H1 (cell line): ENCODE measurements at regions not wholly inside any gene's neighbourhood (a gene's known extent, or its start where the extent isn't known, plus 50 kb on each side); places are given as distances from the start of the nearest gene placed in this dataset.

ENCODE experiments used
- CTCF ChIA-PET: fragments of 300-600 bp; sonication (Branson Sonifier 250); formaldehyde crosslinking; loops from one replicate; lab custom pipeline; 2021; ENCODE audit not compliant: partially characterized antibody; lab: Charles Lee
- POLR2A ChIA-PET: fragments of 300-600 bp; sonication (Branson Sonifier 250); formaldehyde crosslinking; loops from one replicate; lab custom pipeline; 2021; ENCODE audit warnings: inconsistent platforms; ENCODE audit not compliant: partially characterized antibody; lab: Charles Lee
- DNase-seq, 2 experiments: peaks; one replicate each; pipeline versions ENCODE4 v3.0.0 to v3.0.0-alpha.2; 2010 to 2022; ENCODE audit warnings: low spot score in 2 of 2, low read depth in 1 of 2, mixed read lengths in 1 of 2
- FAIRE-seq: peaks from 2 replicates; lab custom pipeline; 2011; peaks lifted over from hg19 to GRCh38; lab: Jason Lieb, UNC
- H2AFZ ChIP-seq: 2 replicates; pipeline ENCODE4 v1.8.1; 2012; ENCODE audit warnings: low read length, inconsistent platforms
- H2AK5ac ChIP-seq: 2 replicates; pipeline ENCODE4 v1.6.1; 2013; ENCODE audit warnings: low read depth, low read length
- H2BK120ac ChIP-seq: replicated peaks from 2 replicates; pipeline ENCODE3; 2013; ENCODE audit warnings: low read depth, low read length, inconsistent platforms
- H2BK12ac ChIP-seq: 2 replicates; pipeline ENCODE4 v1.6.1; 2013; ENCODE audit warnings: low read depth, low read length
- H2BK15ac ChIP-seq: 2 replicates; pipeline ENCODE4 v1.6.1; 2013; ENCODE audit warnings: low read length
- H2BK20ac ChIP-seq: 2 replicates; pipeline ENCODE4 v1.6.1; 2013; ENCODE audit warnings: low read length
- H2BK5ac ChIP-seq: 2 replicates; pipeline ENCODE4 v1.6.1; 2013; ENCODE audit warnings: low read depth, low read length
- H3K14ac ChIP-seq: 2 replicates; pipeline ENCODE4 v1.6.1; 2013; ENCODE audit warnings: inconsistent platforms; ENCODE audit not compliant: insufficient read length
- H3K18ac ChIP-seq: 2 replicates; pipeline ENCODE4 v1.6.1; 2013; ENCODE audit warnings: low read length; ENCODE audit errors: extremely low read depth
- H3K23ac ChIP-seq: 2 replicates; pipeline ENCODE4 v1.6.1; 2013; ENCODE audit warnings: inconsistent platforms; ENCODE audit not compliant: insufficient read length
- H3K23me2 ChIP-seq: 2 replicates; pipeline ENCODE4 v1.6.1; 2013; ENCODE audit warnings: low read depth, low read length
- H3K27ac ChIP-seq: 2 replicates; pipeline ENCODE4 v1.6.1; 2011; ENCODE audit warnings: low read depth, low read length, inconsistent platforms
- H3K27me3 ChIP-seq, 4 experiments: replicated peaks in 1 of 4; 1 replicate in 1 of 4; 2 replicates in 3 of 4; pipeline versions ENCODE4 v1.6.1 to v1.8.1; 2011 to 2013; ENCODE audit warnings: low read length in 3 of 4, mild to moderate bottlenecking in 3 of 4, inconsistent platforms in 2 of 4, mixed read lengths in 2 of 4, moderate library complexity in 1 of 4; ENCODE audit not compliant: control insufficient read depth in 3 of 4, insufficient read depth in 3 of 4; ENCODE audit errors: extremely low read depth in 1 of 4
- H3K36me3 ChIP-seq, 4 experiments: 2 replicates each; pipeline versions ENCODE4 v1.6.1 to v1.8.1; 2011 to 2013; ENCODE audit warnings: mild to moderate bottlenecking in 4 of 4, low read length in 3 of 4, moderate library complexity in 2 of 4, control low read depth in 1 of 4, inconsistent platforms in 1 of 4; ENCODE audit not compliant: insufficient read depth in 4 of 4, control insufficient read depth in 2 of 4
- H3K4ac ChIP-seq: replicated peaks from 2 replicates; pipeline ENCODE3; 2013; ENCODE audit warnings: low read length, low read depth, mixed read lengths, inconsistent platforms; ENCODE audit not compliant: insufficient read length
- H3K4me1 ChIP-seq, 4 experiments: replicated peaks in 1 of 4; 1 replicate in 1 of 4; 2 replicates in 3 of 4; pipeline versions ENCODE4 v1.6.1 to v1.8.1; 2011 to 2013; ENCODE audit warnings: low read length in 3 of 4, inconsistent platforms in 2 of 4, mixed read lengths in 1 of 4; ENCODE audit not compliant: insufficient read depth in 4 of 4, control insufficient read depth in 3 of 4
- H3K4me2 ChIP-seq, 2 experiments: 2 replicates each; pipeline versions ENCODE4 v1.6.1 to v1.8.1; 2011 to 2013; ENCODE audit warnings: low read depth in 2 of 2, low read length in 2 of 2, control low read depth in 1 of 2, inconsistent platforms in 1 of 2, mild to moderate bottlenecking in 1 of 2; ENCODE audit not compliant: insufficient read depth in 1 of 2
- H3K4me3 ChIP-seq, 4 experiments: fragments of 200-600, 300-600 bp in 1 of 4; sonication (generic), shearing (Covaris generic), sonication (Bioruptor Twin) in 1 of 4; 2 replicates each; pipeline versions ENCODE4 v1.5.1 to v1.8.1; 2011 to 2016; ENCODE audit warnings: low read length in 4 of 4, low read depth in 3 of 4, control low read depth in 2 of 4, inconsistent platforms in 2 of 4, mild to moderate bottlenecking in 2 of 4, mixed read lengths in 1 of 4, moderate library complexity in 1 of 4; ENCODE audit not compliant: insufficient read depth in 2 of 4; ENCODE audit errors: extremely low read depth in 1 of 4
- H3K56ac ChIP-seq: replicated peaks from 2 replicates; pipeline ENCODE3; 2013; ENCODE audit warnings: low read depth, mild to moderate bottlenecking, mixed read lengths, low read length, inconsistent platforms; ENCODE audit not compliant: insufficient read length
- H3K79me1 ChIP-seq: 2 replicates; pipeline ENCODE4 v1.6.1; 2013; ENCODE audit warnings: low read depth, low read length, control low read depth
- H3K79me2 ChIP-seq, 2 experiments: 2 replicates each; pipeline versions ENCODE4 v1.6.1 to v1.8.1; 2012 to 2013; ENCODE audit warnings: low read length in 2 of 2, mild to moderate bottlenecking in 2 of 2, inconsistent platforms in 1 of 2; ENCODE audit not compliant: insufficient read depth in 2 of 2, control insufficient read depth in 1 of 2
- H3K9ac ChIP-seq, 4 experiments: replicated peaks in 1 of 4; 1 replicate in 1 of 4; 2 replicates in 3 of 4; pipeline versions ENCODE4 v1.6.1 to v1.8.1; 2011 to 2013; ENCODE audit warnings: low read depth in 3 of 4, low read length in 3 of 4, control low read depth in 2 of 4, mild to moderate bottlenecking in 2 of 4, moderate library complexity in 2 of 4, inconsistent platforms in 1 of 4; ENCODE audit errors: extremely low read depth in 1 of 4
- H3K9me3 ChIP-seq, 2 experiments: 2 replicates each; pipeline versions ENCODE4 v1.6.1 to v1.8.1; 2012 to 2013; ENCODE audit warnings: mild to moderate bottlenecking in 2 of 2, moderate library complexity in 2 of 2, control low read depth in 1 of 2, inconsistent platforms in 1 of 2, low read depth in 1 of 2, low read length in 1 of 2, mixed read lengths in 1 of 2; ENCODE audit not compliant: insufficient read depth in 2 of 2
- H4K20me1 ChIP-seq, 2 experiments: replicated peaks in 1 of 2; 2 replicates each; pipeline versions ENCODE3 to v1.8.1; 2011 to 2013; ENCODE audit warnings: inconsistent platforms in 2 of 2, low read length in 2 of 2, mild to moderate bottlenecking in 1 of 2; ENCODE audit not compliant: insufficient read depth in 2 of 2, control insufficient read depth in 1 of 2
- H4K5ac ChIP-seq: 2 replicates; pipeline ENCODE4 v1.6.1; 2013; ENCODE audit warnings: low read length, low read depth, mixed read lengths, inconsistent platforms; ENCODE audit not compliant: insufficient read length
- H4K8ac ChIP-seq: 2 replicates; pipeline ENCODE4 v1.8.0; 2013; ENCODE audit warnings: mild to moderate bottlenecking, moderate library complexity, low read length, inconsistent platforms; ENCODE audit not compliant: insufficient read depth; ENCODE audit errors: extremely low read depth
- H4K91ac ChIP-seq: replicated peaks from 2 replicates; pipeline ENCODE3; 2013; ENCODE audit warnings: low read length, mixed read lengths, inconsistent platforms; ENCODE audit not compliant: insufficient read length
- ATF3 ChIP-seq: IDR thresholded peaks from 2 replicates; pipeline ENCODE4 v1.6.1; 2011; ENCODE audit warnings: low read depth, mild to moderate bottlenecking, low read length; ENCODE audit not compliant: insufficient read depth
- BACH1 ChIP-seq: IDR thresholded peaks from 2 replicates; pipeline ENCODE4 v1.6.1; 2012; ENCODE audit warnings: low read length, improper control_type of control experiment
- BRCA1 ChIP-seq: IDR thresholded peaks from 2 replicates; pipeline ENCODE4 v1.6.1; 2012; ENCODE audit warnings: low read depth, low read length, improper control_type of control experiment
- CTBP2 ChIP-seq: IDR thresholded peaks from 2 replicates; pipeline ENCODE4 v1.7.0; 2011; ENCODE audit warnings: borderline replicate concordance, mild to moderate bottlenecking, moderate library complexity, mixed read lengths, low read length; ENCODE audit not compliant: insufficient read depth, insufficient read length
- EZH2 ChIP-seq: fragments of 200-600 bp; sonication (generic); IDR thresholded peaks from 2 replicates; pipeline ENCODE4 v1.7.1; 2012; ENCODE audit warnings: low read depth, mild to moderate bottlenecking, moderate library complexity, low read length, inconsistent platforms; ENCODE audit not compliant: severe bottlenecking
- HDAC2 ChIP-seq, 2 experiments: fragments of 300-600 bp in 1 of 2; sonication (generic) in 1 of 2; IDR thresholded peaks; 2 replicates each; pipeline ENCODE4 v1.6.1; 2011 to 2012; ENCODE audit warnings: low read depth in 2 of 2, low read length in 2 of 2, mild to moderate bottlenecking in 2 of 2, moderate library complexity in 2 of 2, borderline replicate concordance in 1 of 2, inconsistent platforms in 1 of 2
- PHF8 ChIP-seq: fragments of 200-600 bp; sonication (generic); conservative IDR thresholded peaks from 2 replicates; pipeline ENCODE4 v1.7.1; 2012; ENCODE audit warnings: low read depth, mild to moderate bottlenecking, inconsistent platforms, low read length, moderate library complexity
- POLR2AphosphoS5 ChIP-seq: IDR thresholded peaks from 2 replicates; pipeline ENCODE4 v1.6.1; 2011; ENCODE audit warnings: low read depth, low read length
- RAD21 ChIP-seq, 2 experiments: IDR thresholded peaks in 1 of 2; conservative IDR thresholded peaks in 1 of 2; 2 replicates each; pipeline ENCODE4 v1.6.1; 2011; ENCODE audit warnings: low read depth in 2 of 2, low read length in 2 of 2, improper control_type of control experiment in 1 of 2, inconsistent platforms in 1 of 2, mild to moderate bottlenecking in 1 of 2, moderate library complexity in 1 of 2
- SAP30 ChIP-seq: fragments of 300-600 bp; sonication (generic); IDR thresholded peaks from 2 replicates; pipeline ENCODE4 v1.7.1; 2012; ENCODE audit warnings: low read length, moderate library complexity, mild to moderate bottlenecking, inconsistent platforms; ENCODE audit not compliant: insufficient read depth, insufficient replicate concordance
- SP4 ChIP-seq: IDR thresholded peaks from 2 replicates; pipeline ENCODE4 v1.6.1; 2012; ENCODE audit warnings: low read length, inconsistent platforms
- SRF ChIP-seq: IDR thresholded peaks from 2 replicates; pipeline ENCODE4 v1.6.1; 2011; ENCODE audit warnings: mild to moderate bottlenecking, low read depth, low read length, moderate library complexity
- TBP ChIP-seq: IDR thresholded peaks from 2 replicates; pipeline ENCODE4 v1.6.1; 2011; ENCODE audit warnings: low read depth, low read length, improper control_type of control experiment
- YY1 ChIP-seq: IDR thresholded peaks from 2 replicates; pipeline ENCODE4 v1.6.1; 2011; ENCODE audit warnings: low read depth, mild to moderate bottlenecking, low read length
- WGBS, 2 experiments: shearing (Covaris generic) in 1 of 2; methylation state at CpG; one replicate each; pipeline versions ENCODE4 v1.1.6 to v1.1.7; 2013 to 2015; ENCODE audit warnings: low lambda C conversion rate in 2 of 2, mixed read lengths in 2 of 2, inconsistent platforms in 1 of 2, low coverage in 1 of 2, missing lambda C conversion rate in 1 of 2; ENCODE audit not compliant: insufficient replicate concordance in 2 of 2, insufficient coverage in 1 of 2, insufficient read length in 1 of 2; ENCODE audit errors: extremely low coverage in 1 of 2, missing lambda C conversion rate in 1 of 2; 5-methylcytosine and 5-hydroxymethylcytosine counted together

- H3K27me3 ChIP-seq = no peaks in the 10 kb centered on the region
- H3K4me1 ChIP-seq = no peaks in the 10 kb centered on the region
- no peaks in the 10 kb centered on the region for H4K20me1 ChIP-seq
- H2AFZ ChIP-seq = no peak overlapping the region
- H3K56ac ChIP-seq = no peak overlapping the region
- no peaks in the 10 kb centered on the region for H3K23me2 ChIP-seq
- no peak overlapping the region for H4K5ac ChIP-seq
- no peaks in the 10 kb centered on the region for H3K79me1 ChIP-seq
- H2BK20ac ChIP-seq = no peak overlapping the region
- no peak overlapping the region for H3K23ac ChIP-seq
- FAIRE-seq = no peak
- no peak overlapping the region for H3K4me2 ChIP-seq
- no peak overlapping the region for H2BK12ac ChIP-seq
- H3K9ac ChIP-seq = no peak overlapping the region
- 92% methylated on average over 3 of the region's 3 CpGs; no CpG with 5 or more reads in 1 of the 2 experiments for WGBS, 2 experiments
- H3K4me3 ChIP-seq = no peak overlapping the region
- H3K18ac ChIP-seq = no peak overlapping the region
- no peak overlapping the region for H4K91ac ChIP-seq
- H3K36me3 ChIP-seq = no peaks in the 10 kb centered on the region
- H2BK15ac ChIP-seq = no peak overlapping the region
- no peak overlapping the region for H4K8ac ChIP-seq
- H2AK5ac ChIP-seq = no peak overlapping the region
- CTCF ChIA-PET = interaction anchor here (1.4 kb wide), 1 partner anchor 11 kb away, joined by 5 read pairs; no protein-coding TSS in a partner anchor
- POLR2A ChIA-PET = no interaction called here
- no peaks in the 10 kb centered on the region for H3K9me3 ChIP-seq
- no peak overlapping the region for H3K27ac ChIP-seq
- TF ChIP-seq CTBP2 (no peak), POLR2AphosphoS5 (no peak), RAD21 (IDR thresholded peaks at IDR 0.05 in 1 of 2, conservative IDR thresholded peaks at IDR 0.05 in 1 of 2; ENCODE audit: low read depth in 2 of 2, low read length in 2 of 2) (no peak), YY1 (no peak), SP4 (no peak), ATF3 (no peak), SRF (no peak), HDAC2 (IDR thresholded peaks at IDR 0.05; ENCODE audit: borderline replicate concordance in 1 of 2, low read depth in 2 of 2, low read length in 2 of 2) (no peak), TBP (no peak), BACH1 (no peak), PHF8 (no peak), EZH2 (no peak), SAP30 (no peak), BRCA1 (no peak)
- TF ChIP-seq, all 59 proteins: peak for 0
- H2BK5ac ChIP-seq = no peak overlapping the region
- DNase-seq = no peak
- H2BK120ac ChIP-seq = no peak overlapping the region
- H3K14ac ChIP-seq = no peak overlapping the region
- no peak overlapping the region for H3K4ac ChIP-seq
- H3K79me2 ChIP-seq = no peaks in the 10 kb centered on the region
Measured at GRCh38 chr3:1855841-1856240, 242.8 kb upstream of the CNTN4 start.
